Body of pancreas (tissue), 4 donors: ENCODE measurements at regions not wholly inside any gene's neighbourhood (a gene's known extent, or its start where the extent isn't known, plus 50 kb on each side); places are given as distances from the start of the nearest gene placed in this dataset.

Experiments used
- POLR2A ChIP-seq, 3 donors: fragments of 450-650 bp; IDR thresholded peaks; one replicate each; pipeline ENCODE4 v1.6.1; 2016; ENCODE audit warnings: antibody characterized with exemption in 3 of 3, mild to moderate bottlenecking in 2 of 3
- TF ChIP-seq, protein P1 (sequence below), 7 experiments: fragments of 450-650 bp in 4 of 7; fragments of 200-600 bp in 3 of 7; sonication (generic) in 3 of 7; IDR thresholded peaks; one replicate each; pipeline ENCODE4 v1.5.1; 2016 to 2019; ENCODE audit warnings: antibody characterized with exemption in 7 of 7

DNA sequence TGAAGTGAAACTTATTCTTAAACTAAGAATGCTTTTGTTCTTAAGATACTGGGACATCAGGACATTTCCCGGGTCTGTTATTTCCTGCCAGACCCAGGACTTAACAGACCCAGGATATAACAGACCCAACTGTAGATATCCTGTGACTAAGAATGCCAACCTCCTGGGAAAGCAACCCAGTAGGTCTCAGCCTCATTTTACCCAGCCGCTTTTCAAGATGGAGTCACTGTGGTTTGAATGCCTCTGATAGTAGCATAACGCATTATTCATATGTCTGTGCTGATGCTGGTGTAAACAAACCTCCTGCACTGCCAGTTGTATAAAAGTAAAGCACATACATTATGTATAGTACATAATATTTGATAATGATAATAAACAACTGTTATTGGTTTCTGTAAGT, 185.8 kb upstream of the GPRIN3 start:
- TF ChIP-seq, protein P1, sequence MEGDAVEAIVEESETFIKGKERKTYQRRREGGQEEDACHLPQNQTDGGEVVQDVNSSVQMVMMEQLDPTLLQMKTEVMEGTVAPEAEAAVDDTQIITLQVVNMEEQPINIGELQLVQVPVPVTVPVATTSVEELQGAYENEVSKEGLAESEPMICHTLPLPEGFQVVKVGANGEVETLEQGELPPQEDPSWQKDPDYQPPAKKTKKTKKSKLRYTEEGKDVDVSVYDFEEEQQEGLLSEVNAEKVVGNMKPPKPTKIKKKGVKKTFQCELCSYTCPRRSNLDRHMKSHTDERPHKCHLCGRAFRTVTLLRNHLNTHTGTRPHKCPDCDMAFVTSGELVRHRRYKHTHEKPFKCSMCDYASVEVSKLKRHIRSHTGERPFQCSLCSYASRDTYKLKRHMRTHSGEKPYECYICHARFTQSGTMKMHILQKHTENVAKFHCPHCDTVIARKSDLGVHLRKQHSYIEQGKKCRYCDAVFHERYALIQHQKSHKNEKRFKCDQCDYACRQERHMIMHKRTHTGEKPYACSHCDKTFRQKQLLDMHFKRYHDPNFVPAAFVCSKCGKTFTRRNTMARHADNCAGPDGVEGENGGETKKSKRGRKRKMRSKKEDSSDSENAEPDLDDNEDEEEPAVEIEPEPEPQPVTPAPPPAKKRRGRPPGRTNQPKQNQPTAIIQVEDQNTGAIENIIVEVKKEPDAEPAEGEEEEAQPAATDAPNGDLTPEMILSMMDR (IDR thresholded peaks at IDR 0.05) = no peak
- no peak for TF ChIP-seq POLR2A (IDR thresholded peaks at IDR 0.05)
